ENCODE measurements at regions not wholly inside any gene's neighbourhood (a gene's known extent, or its start where the extent isn't known, plus 50 kb on each side); places are given as distances from the start of the nearest gene placed in this dataset.
A peak's percentile ranks its signal among the peaks of the same experiment; 100 is the strongest.
"Not testable (repeated sequence)": the region's sequence is repeated elsewhere in the genome, so short reads cannot be mapped to it uniquely, and the experiment has no call there.

GRCh38 chr3:150357923-150358607, 50.0 kb upstream of the TSC22D2 start:
- DNase-seq (ENCODE audit: low read depth): no peak

- no peak for DNase-seq (ENCODE audit: low read depth)
These were observed 51.0 kb upstream of the TSC22D2 start for GRCh38 chr3:150357140-150357539.

- no peak for DNase-seq (ENCODE audit: low read depth)
These were observed 52.5 kb upstream of the TSC22D2 start for GRCh38 chr3:150355574-150355973.

- no peak for DNase-seq (ENCODE audit: low read depth)
These were observed 55.2 kb upstream of the TSC22D2 start for GRCh38 chr3:150352931-150353330.

GRCh38 chr3:150351398-150351797, 56.7 kb upstream of the TSC22D2 start:
- no peak for DNase-seq (ENCODE audit: low read depth)

GRCh38 chr3:150349314-150350097, 58.6 kb upstream of the TSC22D2 start:
- no peak for DNase-seq (ENCODE audit: low read depth)

- peak; percentile 83 for DNase-seq (ENCODE audit: low read depth)
These were observed 59.6 kb upstream of the TSC22D2 start for GRCh38 chr3:150348500-150348899.

GRCh38 chr3:150346981-150347863, 60.9 kb upstream of the TSC22D2 start:
- no peak for DNase-seq (ENCODE audit: low read depth)

GRCh38 chr3:150346266-150346665, 61.8 kb upstream of the TSC22D2 start:
- DNase-seq (ENCODE audit: low read depth): no peak

GRCh38 chr3:150345021-150345538, 63.0 kb upstream of the TSC22D2 start:
- DNase-seq (ENCODE audit: low read depth): peak; percentile 71

- DNase-seq (ENCODE audit: low read depth): no peak
These were observed 63.9 kb upstream of the TSC22D2 start for GRCh38 chr3:150344079-150344759.

GRCh38 chr3:150342896-150343467, 65.1 kb upstream of the TSC22D2 start:
- DNase-seq (ENCODE audit: low read depth): no peak

GRCh38 chr3:150341891-150342290, 66.2 kb upstream of the TSC22D2 start:
- no peak for DNase-seq (ENCODE audit: low read depth)

GRCh38 chr3:150336363-150336762, 71.7 kb upstream of the TSC22D2 start:
- DNase-seq (ENCODE audit: low read depth): not testable (repeated sequence)

GRCh38 chr3:150335631-150336030, 72.5 kb upstream of the TSC22D2 start:
- no peak for DNase-seq (ENCODE audit: low read depth)

GRCh38 chr3:150334974-150335373, 73.1 kb upstream of the TSC22D2 start:
- no peak for DNase-seq (ENCODE audit: low read depth)

GRCh38 chr3:150333477-150333876, 74.6 kb upstream of the TSC22D2 start:
- DNase-seq (ENCODE audit: low read depth): no peak

GRCh38 chr3:150331978-150332568, 76.0 kb upstream of the TSC22D2 start:
- DNase-seq (ENCODE audit: low read depth): no peak

- no peak for DNase-seq (ENCODE audit: low read depth)
These were observed 77.2 kb upstream of the TSC22D2 start for GRCh38 chr3:150330872-150331271.

GRCh38 chr3:150330174-150330573, 77.9 kb upstream of the TSC22D2 start:
- DNase-seq (ENCODE audit: low read depth): no peak

- no peak for DNase-seq (ENCODE audit: low read depth)
These were observed 78.7 kb upstream of the TSC22D2 start for GRCh38 chr3:150329408-150329807.
